Parathyroid adenoma (tissue), 2 donors: ENCODE measurements at regions not wholly inside any gene's neighbourhood (a gene's known extent, or its start where the extent isn't known, plus 50 kb on each side); places are given as distances from the start of the nearest gene placed in this dataset.

Source experiments
- H2AFZ ChIP-seq: fragments of 300-600 bp; sonication (generic); one replicate; pipeline ENCODE4 v1.7.0; 2017; ENCODE audit warnings: antibody characterized with exemption, mild to moderate bottlenecking
- H3K27ac ChIP-seq: fragments of 300-600 bp; sonication (generic); one replicate; pipeline ENCODE4 v1.7.0; 2017
- H3K27me3 ChIP-seq: fragments of 300-600 bp; sonication (generic); one replicate; pipeline ENCODE4 v1.7.0; 2017; ENCODE audit warnings: low read length; ENCODE audit not compliant: control insufficient read depth, insufficient read depth
- H3K36me3 ChIP-seq: fragments of 300-600 bp; sonication (generic); one replicate; pipeline ENCODE4 v1.7.0; 2017; ENCODE audit warnings: low read length; ENCODE audit not compliant: control insufficient read depth, insufficient read depth
- H3K4me1 ChIP-seq: fragments of 300-600 bp; sonication (generic); one replicate; pipeline ENCODE4 v1.7.0; 2017; ENCODE audit warnings: control low read depth
- H3K4me2 ChIP-seq: fragments of 300-600 bp; sonication (generic); one replicate; pipeline ENCODE4 v1.7.0; 2017; ENCODE audit warnings: low read length
- H3K4me3 ChIP-seq: fragments of 300-600 bp; sonication (generic); one replicate; pipeline ENCODE4 v1.7.0; 2017; ENCODE audit warnings: low read depth, low read length
- H3K79me2 ChIP-seq: fragments of 300-600 bp; sonication (generic); one replicate; pipeline ENCODE4 v1.7.0; 2017; ENCODE audit warnings: control low read depth
- H3K9ac ChIP-seq: fragments of 300-600 bp; sonication (generic); one replicate; pipeline ENCODE4 v1.7.0; 2017; ENCODE audit warnings: mild to moderate bottlenecking
- H3K9me3 ChIP-seq: fragments of 300-600 bp; sonication (generic); one replicate; pipeline ENCODE4 v1.7.0; 2017; ENCODE audit warnings: low read length; ENCODE audit not compliant: control insufficient read depth
- CTCF ChIP-seq: fragments of 300-600 bp; sonication (generic); IDR thresholded peaks from one replicate; pipeline ENCODE4 v1.7.0; 2017; ENCODE audit warnings: antibody characterized with exemption, mild to moderate bottlenecking
- donor health status: primary hyperparathyroidism.

- TF ChIP-seq CTCF, result no peak
Measured at GRCh38 chr6:49252901-49253300, 210.2 kb downstream of the MMUT start.

GRCh38 chr6:49233483-49233882, 229.6 kb downstream of the MMUT start:
- Histone ChIP-seq H3K27me3 (no peaks in the 10 kb centered on the region), H3K36me3 (no peaks in the 10 kb centered on the region), H3K4me3 (no peak overlapping the region), H2AFZ (no peak overlapping the region), H3K4me2 (no peak overlapping the region), H3K79me2 (no peaks in the 10 kb centered on the region), H3K9me3 (no peaks in the 10 kb centered on the region), H3K4me1 (no peaks in the 10 kb centered on the region), H3K9ac (no peak overlapping the region), H3K27ac (no peak overlapping the region)
- TF ChIP-seq CTCF, result no peak

More at GRCh38 chr6:49252901-49253300, 210.2 kb downstream of the MMUT start:
- no peak overlapping the region for H3K9ac ChIP-seq
- no peaks in the 10 kb centered on the region for H3K27me3 ChIP-seq
- no peaks in the 10 kb centered on the region for H3K79me2 ChIP-seq
- no peaks in the 10 kb centered on the region for H3K4me1 ChIP-seq
- no peak overlapping the region for H2AFZ ChIP-seq
- H3K27ac ChIP-seq, result no peak overlapping the region
- no peak overlapping the region for H3K4me2 ChIP-seq
- no peaks in the 10 kb centered on the region for H3K36me3 ChIP-seq
- H3K4me3 ChIP-seq, result no peak overlapping the region
- H3K9me3 ChIP-seq, result no peaks in the 10 kb centered on the region

GRCh38 chr6:49225471-49225870, 237.6 kb downstream of the MMUT start:
- no peak overlapping the region for H2AFZ ChIP-seq

GRCh38 chr6:49220293-49220692, 242.8 kb downstream of the MMUT start:
- Histone ChIP-seq H3K9me3 (no peaks in the 10 kb centered on the region), H3K36me3 (no peaks in the 10 kb centered on the region), H3K4me2 (no peak overlapping the region), H3K4me3 (no peak overlapping the region), H3K4me1 (no peaks in the 10 kb centered on the region), H3K27me3 (no peaks in the 10 kb centered on the region), H2AFZ (no peak overlapping the region), H3K27ac (no peak overlapping the region), H3K79me2 (no peaks in the 10 kb centered on the region), H3K9ac (no peak overlapping the region)
- TF ChIP-seq CTCF, result no peak

More at GRCh38 chr6:49225471-49225870, 237.6 kb downstream of the MMUT start:
- no peaks in the 10 kb centered on the region for H3K9me3 ChIP-seq
- H3K27me3 ChIP-seq, result no peaks in the 10 kb centered on the region
- H3K79me2 ChIP-seq, result no peaks in the 10 kb centered on the region
- H3K36me3 ChIP-seq, result no peaks in the 10 kb centered on the region
- H3K4me1 ChIP-seq, result no peaks in the 10 kb centered on the region
- H3K27ac ChIP-seq, result no peak overlapping the region
- no peak overlapping the region for H3K4me3 ChIP-seq
- no peak for TF ChIP-seq CTCF
- no peak overlapping the region for H3K4me2 ChIP-seq
- no peak overlapping the region for H3K9ac ChIP-seq

- no peaks in the 10 kb centered on the region for H3K4me1 ChIP-seq
- H3K9ac ChIP-seq, result no peak overlapping the region
- no peaks in the 10 kb centered on the region for H3K9me3 ChIP-seq
- TF ChIP-seq CTCF, result no peak
- H3K4me3 ChIP-seq, result no peak overlapping the region
- no peaks in the 10 kb centered on the region for H3K27me3 ChIP-seq
- H2AFZ ChIP-seq, result no peak overlapping the region
- H3K79me2 ChIP-seq, result no peaks in the 10 kb centered on the region
- no peak overlapping the region for H3K4me2 ChIP-seq
- H3K36me3 ChIP-seq, result no peaks in the 10 kb centered on the region
- no peak overlapping the region for H3K27ac ChIP-seq
Measured at GRCh38 chr6:49205526-49205925, 257.5 kb downstream of the MMUT start.
